GM18873 (cell line): ENCODE measurements at regions not wholly inside any gene's neighbourhood (a gene's known extent, or its start where the extent isn't known, plus 50 kb on each side); places are given as distances from the start of the nearest gene placed in this dataset.

Experiments used
- ATAC-seq: cut with Tn5 transposase; IDR thresholded peaks from one replicate; pipeline ENCODE4 v1.9.1; 2021; ENCODE audit warnings: mild to moderate bottlenecking, moderate library complexity, moderate number of reproducible peaks; ENCODE audit not compliant: unreplicated experiment, low FRiP score

DNA sequence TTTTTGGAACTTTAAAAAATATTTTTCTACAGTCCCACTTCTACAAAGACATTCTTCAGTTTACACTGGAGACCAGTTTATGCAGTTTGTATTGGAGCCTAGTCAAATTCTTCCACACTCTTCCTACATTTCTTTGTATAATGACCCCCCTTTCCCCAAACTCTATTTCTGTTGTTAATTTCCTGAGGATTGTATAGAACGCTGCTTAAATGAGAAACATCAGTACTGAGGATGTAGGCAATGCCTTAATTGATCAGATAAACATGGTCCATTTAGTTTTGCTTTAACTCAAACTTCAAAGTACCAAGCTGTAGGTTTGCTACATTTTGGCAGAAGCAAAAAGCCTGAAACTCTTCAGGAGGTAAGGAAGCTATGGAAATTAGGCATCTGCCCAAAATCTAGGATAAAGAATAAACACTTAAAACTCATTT is 155.5 kb downstream of the SLC7A11 start:
- no peak for ATAC-seq

DNA sequence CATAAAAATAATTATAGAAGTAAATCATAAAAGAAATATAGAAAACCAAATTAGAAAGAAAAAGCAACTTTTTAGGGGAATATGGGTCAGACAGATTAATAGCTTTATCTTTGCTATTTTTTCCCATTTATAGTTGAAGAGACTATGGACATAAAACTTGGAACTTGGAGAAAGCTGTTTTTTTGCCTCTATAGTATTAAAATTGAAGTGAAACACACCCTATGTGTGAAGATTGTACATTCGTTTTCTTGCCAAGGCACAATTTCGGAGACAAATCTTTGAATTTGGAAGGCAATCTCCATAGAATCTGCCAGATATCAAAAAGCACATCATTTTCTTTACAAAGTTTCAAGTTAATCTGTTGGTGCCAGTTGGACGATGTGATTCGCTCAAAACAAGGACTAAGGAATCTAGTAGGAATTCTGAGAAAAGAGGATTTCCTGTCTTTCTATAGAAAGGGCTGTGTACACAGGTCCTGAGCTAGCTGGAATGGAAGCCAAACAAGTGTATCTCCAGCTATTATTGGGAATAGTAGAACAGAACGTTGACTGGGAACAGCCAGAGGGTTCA is 156.3 kb downstream of the SLC7A11 start:
- ATAC-seq: no peak

DNA sequence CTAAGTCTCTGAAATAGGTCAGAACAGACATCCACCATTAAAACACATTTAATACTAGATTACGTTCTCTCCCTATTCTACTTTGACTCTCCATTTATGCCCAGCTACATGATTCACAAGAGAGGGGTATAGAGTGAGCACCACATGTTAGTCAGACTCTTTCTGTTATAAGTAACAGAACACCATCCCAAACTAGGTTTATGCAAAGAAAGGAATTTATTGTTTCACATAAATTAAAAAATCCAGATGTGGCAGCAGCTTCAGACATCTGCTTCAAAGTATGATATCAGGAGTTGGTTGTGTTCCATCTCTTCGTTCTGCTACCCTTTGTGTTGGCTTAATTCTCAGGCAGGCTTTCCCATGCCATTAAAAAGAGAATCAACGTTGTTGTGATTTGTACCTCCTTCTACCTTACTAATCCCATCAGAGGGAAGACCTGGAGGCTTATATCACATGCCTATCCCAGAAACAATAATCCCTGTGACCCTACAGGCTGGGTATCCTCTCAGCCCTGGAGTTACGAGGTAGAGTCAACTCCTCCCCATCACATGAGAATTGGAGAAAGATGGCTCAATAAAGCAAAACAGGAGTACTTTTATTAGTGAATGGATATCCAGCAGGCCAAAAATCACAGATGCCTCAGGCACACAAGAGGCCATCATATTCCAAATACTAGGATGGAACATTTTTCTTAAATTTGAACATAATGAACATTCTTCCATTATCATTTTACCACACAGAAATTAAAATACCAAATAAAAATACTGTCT is 163.2 kb downstream of the SLC7A11 start:
- ATAC-seq: no peak

DNA sequence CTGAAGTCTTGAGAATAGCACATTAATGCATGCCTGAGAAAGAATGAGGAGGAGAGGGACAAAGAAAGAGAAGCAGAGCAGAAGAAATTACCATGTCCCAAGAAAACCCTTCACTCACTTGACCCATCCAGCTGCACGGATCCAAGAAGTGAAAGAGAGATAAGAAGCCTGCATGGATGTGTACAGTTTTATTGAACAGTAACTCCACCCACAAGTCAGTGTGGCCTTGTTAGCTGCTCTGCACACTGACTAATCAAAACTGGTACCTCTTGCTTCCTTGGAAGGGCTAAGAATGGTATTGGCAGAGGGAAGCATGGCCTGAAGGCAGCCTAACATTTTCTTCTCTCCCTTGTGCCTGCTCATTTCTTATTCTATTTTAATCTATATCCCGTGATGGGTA is 163.9 kb downstream of the SLC7A11 start:
- ATAC-seq: no peak

DNA sequence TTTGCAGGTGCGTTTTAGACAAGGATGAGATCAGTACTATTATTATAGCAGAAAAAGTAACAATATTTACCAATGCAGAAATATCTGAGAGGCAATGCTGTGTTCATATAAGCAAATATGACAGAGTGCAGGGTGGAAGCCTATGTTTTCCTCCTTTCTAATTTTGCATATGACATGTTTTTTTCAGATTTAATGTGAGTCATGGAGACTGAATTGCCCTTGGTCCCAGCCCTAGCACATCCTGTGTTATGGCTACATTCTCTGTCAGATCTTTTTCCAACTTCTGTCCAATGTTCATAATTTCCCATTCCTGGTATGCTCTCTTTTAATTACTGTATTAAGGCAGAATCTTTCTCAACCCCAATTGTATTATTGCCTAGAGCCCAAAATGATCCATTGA is 165.6 kb downstream of the SLC7A11 start:
- no peak for ATAC-seq

DNA sequence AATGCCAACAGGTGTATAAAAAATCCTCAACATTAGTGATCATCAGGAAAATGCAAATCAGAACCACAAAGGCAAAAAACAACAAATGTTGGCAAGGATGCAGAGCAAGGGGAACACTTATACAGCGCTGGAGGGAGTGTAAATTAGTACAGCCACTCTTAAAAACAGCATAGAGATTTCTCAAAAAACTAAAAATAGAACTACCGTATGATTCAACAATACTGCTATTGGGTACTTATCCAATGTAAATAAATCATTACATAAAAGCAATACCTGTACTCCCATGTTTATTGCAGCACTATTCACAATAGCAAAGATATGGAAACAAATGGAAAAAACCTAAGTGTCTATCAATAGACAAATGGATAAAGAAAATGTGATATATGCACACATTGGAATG is 171.3 kb downstream of the SLC7A11 start:
- no peak for ATAC-seq

DNA sequence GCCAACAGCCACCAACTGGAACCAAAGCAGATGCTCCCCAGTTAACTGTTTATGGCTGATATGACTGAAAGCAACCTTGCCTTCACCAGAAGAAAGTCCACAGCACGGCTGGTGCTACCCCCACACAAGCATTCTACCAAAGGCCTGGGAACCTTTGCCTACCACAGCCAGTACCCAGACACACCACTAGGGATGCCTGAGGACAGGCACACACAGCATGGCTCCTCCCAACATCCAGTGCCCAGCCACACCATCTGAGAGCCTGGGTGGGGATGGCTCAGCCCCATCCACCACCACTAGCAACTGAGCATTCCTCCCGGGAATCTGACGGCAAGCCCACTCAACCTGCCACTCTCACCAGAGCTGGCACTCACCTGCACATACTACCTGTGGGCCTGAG is 178.6 kb downstream of the SLC7A11 start:
- ATAC-seq: no peak

DNA sequence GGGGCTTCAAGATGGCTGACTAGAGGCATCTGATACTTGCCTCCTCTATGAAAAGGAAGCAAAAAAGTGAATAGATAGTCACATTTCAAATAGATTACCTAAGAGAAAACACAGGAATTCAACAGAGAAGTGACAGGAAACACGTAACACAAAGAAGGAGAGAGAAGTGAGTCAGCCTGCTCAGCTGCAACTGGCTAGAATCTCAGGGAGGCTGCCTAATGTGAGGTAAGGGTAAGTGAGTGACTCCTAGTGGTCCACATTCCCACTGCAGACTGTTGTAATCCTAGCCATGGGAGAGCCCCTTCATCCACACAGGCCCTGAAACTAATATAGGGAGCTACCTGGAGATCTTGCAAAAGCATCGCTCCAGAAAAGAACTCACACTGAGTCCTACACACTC is 179.2 kb downstream of the SLC7A11 start:
- ATAC-seq: no peak

DNA sequence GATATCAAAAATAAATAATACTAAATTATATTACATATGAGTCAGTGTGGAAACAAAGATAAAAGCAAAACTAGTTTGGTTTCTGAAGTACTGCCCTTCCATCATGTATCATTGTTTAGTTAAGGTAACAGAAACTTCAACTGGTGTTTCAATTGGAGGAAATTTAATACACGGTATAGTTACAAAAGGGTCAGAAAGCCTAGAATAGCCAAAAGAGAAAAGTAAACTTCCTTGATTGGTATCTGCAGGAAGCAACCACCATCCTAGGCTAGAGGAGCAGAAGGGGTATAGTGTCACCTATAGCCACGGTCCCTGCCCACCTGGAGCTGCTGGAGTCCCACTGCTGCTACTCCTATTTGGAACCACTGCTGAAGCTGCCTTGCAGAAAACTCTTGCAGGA is 185.6 kb downstream of the SLC7A11 start:
- ATAC-seq: no peak

DNA sequence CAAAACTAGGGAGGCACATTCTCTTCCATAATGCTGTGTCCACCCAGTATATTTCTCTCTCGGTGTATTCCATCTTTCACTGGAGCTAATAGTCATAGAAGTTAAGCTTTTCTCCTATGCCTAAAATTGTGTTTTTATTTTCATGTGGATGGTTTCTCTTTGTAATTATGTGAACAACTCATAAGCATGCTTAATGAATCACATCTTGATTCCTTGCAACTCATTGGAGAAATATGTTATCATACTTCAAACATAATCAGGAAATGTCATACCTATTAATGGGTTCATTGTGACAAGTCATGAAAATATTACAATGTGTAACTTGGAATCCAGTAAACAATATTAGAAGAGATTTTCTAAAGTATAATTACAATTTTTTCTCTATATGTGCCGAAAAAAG is 186.3 kb downstream of the SLC7A11 start:
- ATAC-seq: no peak

DNA sequence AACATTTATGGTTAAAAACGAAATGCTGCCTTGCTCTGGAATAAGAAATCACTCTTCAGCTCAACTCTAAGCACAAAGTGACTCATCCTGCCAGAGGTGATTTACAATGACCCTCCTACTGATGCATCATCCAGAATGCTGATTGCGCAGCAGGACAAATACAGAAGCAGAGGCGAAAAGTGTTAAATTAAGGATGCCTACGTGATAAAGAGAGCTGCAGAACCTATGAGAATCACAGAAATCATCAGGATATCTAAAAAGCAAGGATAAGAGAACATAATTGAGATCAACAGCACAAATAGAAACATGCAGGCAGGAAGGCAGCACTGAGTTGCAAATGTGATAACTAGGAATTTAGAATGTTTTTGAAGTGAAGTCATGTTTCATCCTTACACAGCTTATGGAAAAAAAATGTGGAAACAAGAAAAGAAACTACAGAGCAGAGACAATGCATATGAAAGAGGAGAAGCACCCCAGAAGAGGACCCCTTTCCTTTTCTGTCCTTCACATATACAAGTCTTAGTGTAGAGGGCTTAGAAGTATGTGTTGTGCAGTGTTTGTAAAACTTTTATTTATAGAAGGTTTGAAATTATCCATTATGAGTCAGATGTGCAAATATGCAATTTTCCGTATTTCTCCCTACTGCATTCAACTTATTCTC is 188.4 kb downstream of the SLC7A11 start:
- ATAC-seq: no peak

DNA sequence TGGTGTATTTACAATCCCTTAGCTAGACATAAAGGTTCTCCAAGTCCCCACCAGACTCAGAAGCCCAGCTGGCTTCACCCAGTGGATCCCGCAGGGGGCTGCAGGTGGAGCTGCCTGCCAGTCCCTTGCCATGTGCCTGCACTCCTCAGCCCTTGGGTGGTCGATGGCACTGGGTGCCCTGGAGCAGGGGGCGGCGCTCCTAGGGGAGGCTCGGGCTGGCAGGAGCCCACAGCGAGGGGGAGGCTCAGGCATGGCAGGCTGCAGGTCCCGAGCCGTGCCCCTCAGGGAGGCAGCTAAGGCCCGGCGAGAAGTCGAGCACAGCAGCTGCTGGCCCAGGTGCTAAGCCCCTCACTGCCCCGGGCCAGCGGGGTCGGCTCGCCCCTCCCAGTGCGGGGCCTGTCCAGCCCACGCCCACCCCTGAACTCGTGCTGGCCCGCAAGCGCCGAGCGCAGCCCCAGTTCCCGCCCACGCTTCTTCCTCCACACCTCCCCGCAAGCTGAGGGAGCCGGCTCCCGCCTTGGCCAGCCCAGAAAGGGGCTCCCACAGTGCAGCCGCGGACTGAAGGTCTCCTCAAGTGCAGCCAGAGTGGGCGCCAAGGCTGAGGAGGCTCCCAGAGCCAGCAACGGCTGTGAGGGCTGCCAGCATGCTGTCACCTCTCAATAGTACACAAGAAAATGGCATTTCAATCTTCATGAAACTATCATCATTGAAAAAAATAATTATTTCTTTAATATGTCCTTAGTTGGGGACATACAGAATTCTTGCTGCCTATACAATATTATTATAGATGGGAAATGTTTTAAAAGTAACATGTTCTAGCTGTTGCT is 189.1 kb downstream of the SLC7A11 start:
- no peak for ATAC-seq

DNA sequence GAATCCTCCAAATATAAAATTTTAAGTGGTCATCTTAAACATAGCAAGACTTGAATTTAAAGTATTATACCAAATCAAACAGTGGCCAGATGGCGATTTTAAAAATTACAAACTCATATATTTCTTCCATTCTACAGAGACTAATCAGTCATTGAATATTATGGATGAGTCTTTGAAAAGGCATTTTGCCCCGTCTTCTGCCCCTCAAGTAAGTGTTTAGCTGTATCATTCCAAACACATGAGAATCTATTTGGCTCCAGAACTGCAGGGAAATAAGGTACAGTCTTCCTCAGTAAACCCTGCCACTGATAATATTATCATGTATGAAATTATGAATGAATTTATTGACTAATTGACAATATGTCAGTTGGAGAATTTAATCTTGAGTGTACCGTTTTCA is 191.0 kb downstream of the SLC7A11 start:
- ATAC-seq: no peak

DNA sequence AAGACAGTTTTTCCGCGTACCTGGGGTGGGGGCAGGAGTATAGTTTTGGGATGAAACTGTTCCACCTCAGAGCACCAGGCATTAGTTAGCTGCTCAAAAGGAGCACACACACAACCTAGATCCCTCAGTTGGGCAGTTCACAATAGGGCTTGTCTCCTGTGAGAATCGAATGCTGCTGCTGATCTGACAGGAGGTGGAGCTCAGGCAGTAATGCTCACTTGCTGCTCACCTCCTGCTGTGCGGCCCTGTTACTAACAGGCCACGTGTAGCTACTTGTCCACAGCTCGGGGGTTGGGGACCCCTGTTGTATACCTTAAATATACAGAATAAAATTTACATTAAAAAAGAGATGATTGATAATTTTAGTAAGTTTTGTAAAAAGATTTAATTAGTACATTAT is 191.5 kb downstream of the SLC7A11 start:
- ATAC-seq: no peak

DNA sequence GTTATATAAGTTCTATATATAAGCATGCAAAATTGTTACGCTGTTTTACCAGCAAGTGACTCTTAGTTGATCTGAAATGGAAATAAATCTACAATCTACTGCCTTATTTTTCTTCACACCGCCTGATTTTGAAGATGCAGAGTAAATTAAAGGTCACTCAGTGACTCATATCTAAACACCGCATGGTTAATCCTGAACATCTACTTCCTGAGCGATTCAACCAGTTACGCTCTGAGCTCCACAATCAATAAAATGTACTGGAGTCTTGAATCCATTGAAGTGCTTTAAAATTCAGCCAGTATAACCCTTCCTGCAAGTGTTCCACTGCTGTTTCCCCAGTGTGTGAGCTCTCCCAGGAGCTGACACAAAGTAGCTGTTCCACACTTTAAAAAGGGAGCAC is 192.8 kb downstream of the SLC7A11 start:
- no peak for ATAC-seq

DNA sequence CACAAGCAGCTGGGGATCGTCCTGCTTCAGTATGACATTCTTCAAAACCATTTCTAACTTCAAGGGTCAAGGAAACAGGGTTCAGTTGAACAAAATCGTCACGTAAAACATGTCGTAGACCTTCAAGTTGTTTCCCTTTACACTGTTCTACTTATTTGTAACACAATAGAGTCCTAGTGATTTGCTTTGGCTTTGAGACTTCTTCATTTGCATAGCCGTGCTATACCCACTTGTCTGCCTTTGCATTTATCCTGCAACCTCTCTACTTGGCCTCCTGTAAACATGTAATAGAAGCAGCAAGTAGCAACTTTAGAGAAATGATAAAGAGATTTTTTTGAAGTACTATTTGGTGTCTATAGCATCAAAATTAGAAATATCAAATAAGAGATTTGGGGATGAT is 194.9 kb downstream of the SLC7A11 start:
- no peak for ATAC-seq

DNA sequence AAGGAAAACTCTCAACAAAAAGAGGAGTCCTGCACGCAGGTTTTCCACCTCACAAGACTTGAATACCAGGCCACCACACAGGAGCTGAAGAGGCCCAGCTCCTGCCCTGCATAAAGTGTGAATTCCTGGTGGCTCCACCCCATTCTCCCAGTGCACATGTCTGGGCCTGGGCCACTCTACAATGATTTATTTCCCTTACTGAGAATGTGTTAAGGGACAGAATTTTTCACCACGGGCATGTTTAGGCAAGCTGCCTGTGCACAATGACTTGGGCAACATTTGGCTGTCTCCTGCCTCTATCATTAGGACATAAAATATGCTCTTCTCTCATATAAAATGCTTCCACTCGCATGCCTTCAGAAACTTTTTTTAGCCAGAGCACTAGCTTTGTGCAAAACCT is 197.1 kb downstream of the SLC7A11 start:
- ATAC-seq: no peak

DNA sequence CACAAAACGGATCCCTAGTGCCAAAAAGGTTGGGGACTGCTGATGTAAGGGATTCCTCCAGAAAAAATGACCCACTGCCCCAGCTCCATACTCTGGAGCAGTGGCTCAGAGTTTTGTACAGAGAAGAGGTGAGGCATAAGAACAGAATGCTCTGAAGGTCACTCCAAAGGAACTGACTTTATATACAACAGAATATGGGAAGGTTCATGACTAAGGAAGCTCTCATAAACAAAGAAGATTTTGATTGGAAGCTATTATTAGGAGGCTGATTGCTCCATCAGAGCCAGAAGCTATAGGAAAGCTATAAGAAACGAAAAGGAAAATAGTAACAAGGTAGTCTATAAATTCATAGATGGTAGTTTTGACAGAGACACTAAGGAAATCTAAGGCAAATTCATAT is 203.1 kb downstream of the SLC7A11 start:
- no peak for ATAC-seq

DNA sequence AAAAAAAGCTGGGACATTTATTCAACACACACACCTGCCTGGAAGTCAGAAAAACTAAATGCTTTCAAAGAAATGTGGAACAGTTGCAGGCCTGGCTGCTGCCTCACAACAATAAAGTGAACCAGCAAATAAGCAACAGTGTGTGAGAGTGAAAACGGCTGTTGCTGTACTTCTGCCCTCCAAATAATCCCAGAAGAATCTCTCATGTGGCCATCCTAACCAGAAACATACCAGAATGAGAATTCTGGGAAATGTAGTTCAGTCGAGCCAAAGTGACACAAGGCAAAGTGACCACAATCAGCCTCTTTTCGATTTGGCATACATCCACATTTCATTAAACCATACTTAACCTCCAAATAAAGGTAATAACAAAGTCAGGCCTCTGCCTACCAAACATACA is 204.5 kb downstream of the SLC7A11 start:
- ATAC-seq: no peak

DNA sequence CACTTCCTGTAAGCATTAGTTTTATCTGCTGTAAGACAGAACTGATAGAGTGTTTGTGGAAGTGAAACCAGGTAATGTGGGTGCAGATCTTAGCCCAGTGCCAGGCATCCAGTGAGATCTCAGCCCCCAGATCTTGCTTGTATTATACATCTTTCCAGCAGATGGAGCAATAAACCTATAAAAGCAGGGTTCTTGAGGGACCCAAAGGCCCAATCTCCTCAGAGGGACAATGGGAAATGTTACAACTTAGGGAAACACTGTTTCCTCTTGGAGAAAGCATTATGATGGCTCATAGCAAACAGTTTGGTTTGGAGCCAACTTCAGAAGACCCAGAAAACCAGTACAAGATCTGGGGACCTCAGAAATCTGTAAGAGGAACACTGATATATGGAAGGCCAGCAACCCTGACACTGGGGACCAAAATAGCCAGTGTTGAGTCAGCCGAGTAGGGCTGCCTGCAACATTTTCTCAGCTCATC is 206.3 kb downstream of the SLC7A11 start:
- ATAC-seq: peak; percentile 100

DNA sequence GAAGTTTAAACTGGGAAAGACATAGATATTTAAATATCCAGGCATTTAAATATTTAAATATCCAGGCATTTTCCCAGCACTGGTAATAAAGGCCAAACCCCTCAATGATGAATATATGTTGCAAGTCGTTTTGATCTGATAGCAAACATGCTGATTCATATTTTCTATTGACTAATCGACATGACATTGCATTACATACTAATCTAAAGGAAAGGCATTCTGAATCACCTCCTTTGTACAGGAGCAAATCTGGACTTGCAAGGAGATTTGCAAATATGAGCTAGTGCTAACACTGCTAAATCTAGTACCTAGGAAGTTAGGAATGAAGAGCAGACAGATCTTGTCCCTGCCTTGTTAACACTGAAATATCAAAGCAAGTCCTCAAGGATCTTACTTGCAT is 207.3 kb downstream of the SLC7A11 start:
- ATAC-seq: no peak
